Parathyroid adenoma (tissue), 2 donors: ENCODE measurements at regions not wholly inside any gene's neighbourhood (a gene's known extent, or its start where the extent isn't known, plus 50 kb on each side); places are given as distances from the start of the nearest gene placed in this dataset.
"Not testable (repeated sequence)": the region's sequence is repeated elsewhere in the genome, so short reads cannot be mapped to it uniquely, and the experiment has no call there.

Experiments
- H2AFZ ChIP-seq: fragments of 300-600 bp; sonication (generic); one replicate; pipeline ENCODE4 v1.7.0; 2017; ENCODE audit warnings: antibody characterized with exemption, mild to moderate bottlenecking
- H3K27ac ChIP-seq: fragments of 300-600 bp; sonication (generic); one replicate; pipeline ENCODE4 v1.7.0; 2017
- H3K27me3 ChIP-seq: fragments of 300-600 bp; sonication (generic); one replicate; pipeline ENCODE4 v1.7.0; 2017; ENCODE audit warnings: low read length; ENCODE audit not compliant: control insufficient read depth, insufficient read depth
- H3K36me3 ChIP-seq: fragments of 300-600 bp; sonication (generic); one replicate; pipeline ENCODE4 v1.7.0; 2017; ENCODE audit warnings: low read length; ENCODE audit not compliant: control insufficient read depth, insufficient read depth
- H3K4me1 ChIP-seq: fragments of 300-600 bp; sonication (generic); one replicate; pipeline ENCODE4 v1.7.0; 2017; ENCODE audit warnings: control low read depth
- H3K4me2 ChIP-seq: fragments of 300-600 bp; sonication (generic); one replicate; pipeline ENCODE4 v1.7.0; 2017; ENCODE audit warnings: low read length
- H3K4me3 ChIP-seq: fragments of 300-600 bp; sonication (generic); one replicate; pipeline ENCODE4 v1.7.0; 2017; ENCODE audit warnings: low read depth, low read length
- H3K79me2 ChIP-seq: fragments of 300-600 bp; sonication (generic); one replicate; pipeline ENCODE4 v1.7.0; 2017; ENCODE audit warnings: control low read depth
- H3K9ac ChIP-seq: fragments of 300-600 bp; sonication (generic); one replicate; pipeline ENCODE4 v1.7.0; 2017; ENCODE audit warnings: mild to moderate bottlenecking
- H3K9me3 ChIP-seq: fragments of 300-600 bp; sonication (generic); one replicate; pipeline ENCODE4 v1.7.0; 2017; ENCODE audit warnings: low read length; ENCODE audit not compliant: control insufficient read depth
- TF ChIP-seq, protein P1 (sequence below): fragments of 300-600 bp; sonication (generic); IDR thresholded peaks from one replicate; pipeline ENCODE4 v1.7.0; 2017; ENCODE audit warnings: antibody characterized with exemption, mild to moderate bottlenecking
- donor health status: primary hyperparathyroidism.

DNA sequence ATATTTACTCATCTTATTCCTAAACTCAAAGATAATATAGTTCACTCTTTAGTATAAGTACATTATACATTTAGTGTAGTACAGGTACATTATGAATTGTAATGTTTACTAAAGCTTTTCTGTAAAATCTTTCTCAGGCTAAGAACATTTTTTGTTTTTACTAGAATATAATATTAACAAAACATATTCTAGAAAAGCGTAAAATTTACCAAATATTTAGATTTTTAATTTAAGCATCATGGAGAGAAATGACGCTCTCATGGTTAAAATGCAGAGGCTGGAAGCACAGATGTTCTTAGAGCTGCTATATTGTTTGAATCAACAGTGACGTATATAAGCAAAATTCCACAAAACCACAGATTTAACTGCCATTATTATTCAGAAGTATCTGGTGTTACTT lies 54.7 kb upstream of the NBPF15 start:
- H3K36me3 ChIP-seq, H3K27me3 ChIP-seq, H3K4me3 ChIP-seq, H2AFZ ChIP-seq, H3K9me3 ChIP-seq, H3K9ac ChIP-seq, H3K79me2 ChIP-seq, H3K27ac ChIP-seq, H3K4me2 ChIP-seq, H3K4me1 ChIP-seq: not testable (repeated sequence)

DNA sequence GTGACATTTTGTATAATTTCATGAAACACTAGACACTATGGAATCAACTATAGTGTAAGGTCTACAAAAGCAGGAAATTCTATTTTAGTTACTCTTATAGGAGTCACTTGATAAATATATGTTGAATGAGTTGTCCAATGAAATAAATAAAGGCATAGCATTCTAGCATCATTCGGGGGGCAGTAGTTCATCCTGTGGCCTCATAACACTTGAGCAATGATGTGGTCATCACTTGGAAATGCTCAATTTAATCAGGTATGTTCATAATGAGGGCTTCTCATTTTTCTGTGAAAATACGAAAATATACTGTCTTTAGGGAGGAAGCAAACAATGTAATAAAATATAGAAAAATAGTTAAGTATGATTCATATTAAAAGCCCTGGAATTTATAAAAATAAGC lies 55.4 kb upstream of the NBPF15 start:
- not testable (repeated sequence) for H3K79me2 ChIP-seq, H3K27ac ChIP-seq, H3K4me1 ChIP-seq, H3K4me3 ChIP-seq, H3K27me3 ChIP-seq, H3K36me3 ChIP-seq, H3K9ac ChIP-seq, H3K4me2 ChIP-seq, H2AFZ ChIP-seq, H3K9me3 ChIP-seq

- H3K27me3 ChIP-seq, H2AFZ ChIP-seq, H3K4me2 ChIP-seq, H3K27ac ChIP-seq, H3K9me3 ChIP-seq, H3K4me1 ChIP-seq, H3K79me2 ChIP-seq, H3K4me3 ChIP-seq, H3K36me3 ChIP-seq, H3K9ac ChIP-seq: not testable (repeated sequence)
Observed at GRCh38 chr1:144518439-144518838, 57.0 kb upstream of the NBPF15 start.

DNA sequence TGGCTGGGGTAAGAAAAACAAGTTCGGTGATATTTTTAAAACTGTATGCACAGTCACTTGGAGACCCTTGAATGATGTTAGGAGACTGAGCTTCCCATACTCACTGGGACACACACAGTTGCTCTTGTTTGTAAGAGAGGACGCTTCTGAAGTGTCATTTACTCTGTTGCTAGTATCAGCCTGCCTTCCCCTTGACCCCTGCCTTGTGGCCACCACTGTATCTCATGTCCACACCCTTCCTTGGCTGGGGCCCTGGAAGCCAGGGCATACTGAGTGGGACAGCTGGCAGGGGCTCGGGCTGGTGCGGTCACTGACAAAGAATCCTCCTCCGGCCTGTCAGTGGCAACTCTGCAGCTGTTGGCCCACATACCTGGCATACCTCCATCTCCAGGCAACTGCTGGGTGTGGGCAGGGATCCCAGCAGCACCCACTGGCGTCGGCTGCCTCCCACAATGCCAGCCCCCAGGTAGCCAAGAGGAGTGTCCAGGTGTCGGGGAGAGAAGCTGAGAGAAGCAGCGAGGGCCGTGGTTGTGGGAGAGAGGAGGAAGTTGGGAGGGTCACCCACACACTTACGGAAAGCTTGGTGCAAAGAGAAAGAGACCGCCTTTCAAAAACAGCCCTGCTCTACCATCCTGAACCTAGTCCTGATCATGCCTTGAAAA lies 58.2 kb upstream of the NBPF15 start:
- H3K36me3 ChIP-seq, H3K4me2 ChIP-seq, H3K27ac ChIP-seq, H3K9me3 ChIP-seq, H2AFZ ChIP-seq, H3K79me2 ChIP-seq, H3K9ac ChIP-seq, H3K4me1 ChIP-seq, H3K4me3 ChIP-seq, H3K27me3 ChIP-seq: not testable (repeated sequence)

GRCh38 chr1:144523661-144524407 lies 62.4 kb upstream of the NBPF15 start:
- Histone ChIP-seq H2AFZ (peak overlapping the region; percentile 33), H3K27ac (peak overlapping the region; percentile 42)
- not testable (repeated sequence) for H3K4me3 ChIP-seq, H3K9me3 ChIP-seq, H3K9ac ChIP-seq, H3K79me2 ChIP-seq, H3K4me1 ChIP-seq, H3K4me2 ChIP-seq, H3K36me3 ChIP-seq, H3K27me3 ChIP-seq

DNA sequence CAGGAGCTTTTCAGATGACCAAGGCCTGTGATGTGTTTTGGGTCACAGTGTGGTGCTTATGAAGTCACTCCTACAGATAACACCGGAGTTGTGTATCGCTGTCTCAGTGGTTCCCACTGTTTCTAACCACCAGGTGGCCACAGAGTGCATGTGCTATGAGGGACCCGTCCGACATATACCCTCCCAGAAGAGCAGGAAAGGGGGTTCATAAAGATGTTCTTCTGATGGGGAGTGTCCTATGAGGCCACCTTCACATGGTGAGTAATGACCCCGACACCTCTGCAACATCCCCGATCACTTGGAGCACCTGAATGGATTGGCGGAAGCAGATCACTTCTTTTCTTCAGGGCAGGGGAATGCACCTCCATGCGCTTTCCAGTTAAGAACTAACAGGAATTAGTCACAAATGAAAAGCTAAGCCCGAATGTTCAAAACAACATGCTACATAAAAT lies 60.5 kb upstream of the PPIAL4F start:
- H3K36me3 ChIP-seq, H3K79me2 ChIP-seq, H3K4me1 ChIP-seq, H2AFZ ChIP-seq, H3K9me3 ChIP-seq, H3K27ac ChIP-seq, H3K4me2 ChIP-seq, H3K4me3 ChIP-seq, H3K9ac ChIP-seq, H3K27me3 ChIP-seq: not testable (repeated sequence)
- TF ChIP-seq, protein P1, sequence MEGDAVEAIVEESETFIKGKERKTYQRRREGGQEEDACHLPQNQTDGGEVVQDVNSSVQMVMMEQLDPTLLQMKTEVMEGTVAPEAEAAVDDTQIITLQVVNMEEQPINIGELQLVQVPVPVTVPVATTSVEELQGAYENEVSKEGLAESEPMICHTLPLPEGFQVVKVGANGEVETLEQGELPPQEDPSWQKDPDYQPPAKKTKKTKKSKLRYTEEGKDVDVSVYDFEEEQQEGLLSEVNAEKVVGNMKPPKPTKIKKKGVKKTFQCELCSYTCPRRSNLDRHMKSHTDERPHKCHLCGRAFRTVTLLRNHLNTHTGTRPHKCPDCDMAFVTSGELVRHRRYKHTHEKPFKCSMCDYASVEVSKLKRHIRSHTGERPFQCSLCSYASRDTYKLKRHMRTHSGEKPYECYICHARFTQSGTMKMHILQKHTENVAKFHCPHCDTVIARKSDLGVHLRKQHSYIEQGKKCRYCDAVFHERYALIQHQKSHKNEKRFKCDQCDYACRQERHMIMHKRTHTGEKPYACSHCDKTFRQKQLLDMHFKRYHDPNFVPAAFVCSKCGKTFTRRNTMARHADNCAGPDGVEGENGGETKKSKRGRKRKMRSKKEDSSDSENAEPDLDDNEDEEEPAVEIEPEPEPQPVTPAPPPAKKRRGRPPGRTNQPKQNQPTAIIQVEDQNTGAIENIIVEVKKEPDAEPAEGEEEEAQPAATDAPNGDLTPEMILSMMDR: peak; percentile 31

GRCh38 chr1:144533480-144533879 lies 59.2 kb upstream of the PPIAL4F start:
- H3K79me2 ChIP-seq, H2AFZ ChIP-seq, H3K9ac ChIP-seq, H3K27ac ChIP-seq, H3K27me3 ChIP-seq, H3K9me3 ChIP-seq, H3K4me1 ChIP-seq, H3K4me2 ChIP-seq, H3K4me3 ChIP-seq, H3K36me3 ChIP-seq: not testable (repeated sequence)

DNA sequence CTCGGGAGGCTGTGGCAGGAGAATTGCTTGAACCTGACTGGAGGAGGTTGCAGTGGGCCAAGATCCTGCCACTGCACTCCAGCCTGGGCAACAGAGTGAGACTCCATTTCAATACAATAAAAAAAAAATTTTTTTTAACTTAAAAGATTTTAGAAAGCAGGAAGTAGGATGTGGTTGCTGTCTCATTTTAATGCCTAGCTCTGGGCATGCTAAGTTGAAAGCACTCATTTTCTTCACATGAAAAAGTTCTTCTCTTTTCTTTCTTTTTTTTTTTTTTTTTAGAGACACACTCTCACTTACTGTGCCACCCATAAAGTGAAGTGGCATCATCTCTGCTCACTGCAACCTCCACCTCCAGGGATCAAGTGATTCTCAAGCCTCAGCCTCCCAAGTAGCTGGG lies 58.4 kb upstream of the PPIAL4F start:
- H3K4me1 ChIP-seq, H3K27ac ChIP-seq, H3K9ac ChIP-seq, H2AFZ ChIP-seq, H3K4me3 ChIP-seq, H3K4me2 ChIP-seq, H3K27me3 ChIP-seq, H3K79me2 ChIP-seq, H3K36me3 ChIP-seq, H3K9me3 ChIP-seq: not testable (repeated sequence)

DNA sequence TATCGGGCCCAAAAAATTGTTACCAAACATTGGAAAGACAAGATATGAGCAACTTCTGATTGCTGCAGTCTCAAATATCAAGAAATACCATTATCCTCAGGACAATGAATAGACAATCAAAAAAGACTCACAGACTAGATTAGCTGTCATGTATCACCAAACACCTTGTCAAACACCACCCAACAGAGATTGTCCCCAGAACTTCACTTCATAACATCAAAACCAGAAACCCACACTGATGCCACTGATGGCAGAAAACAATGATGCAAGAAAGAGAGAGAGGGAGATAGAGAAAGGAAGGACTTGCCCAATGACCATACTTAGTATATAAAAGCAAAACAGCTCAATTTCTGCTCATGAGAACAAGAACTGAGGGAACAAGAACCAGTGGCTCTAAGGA lies 56.0 kb upstream of the PPIAL4F start:
- H3K79me2 ChIP-seq, H3K9ac ChIP-seq, H2AFZ ChIP-seq, H3K36me3 ChIP-seq, H3K4me1 ChIP-seq, H3K27ac ChIP-seq, H3K4me2 ChIP-seq, H3K27me3 ChIP-seq, H3K9me3 ChIP-seq, H3K4me3 ChIP-seq: not testable (repeated sequence)

DNA sequence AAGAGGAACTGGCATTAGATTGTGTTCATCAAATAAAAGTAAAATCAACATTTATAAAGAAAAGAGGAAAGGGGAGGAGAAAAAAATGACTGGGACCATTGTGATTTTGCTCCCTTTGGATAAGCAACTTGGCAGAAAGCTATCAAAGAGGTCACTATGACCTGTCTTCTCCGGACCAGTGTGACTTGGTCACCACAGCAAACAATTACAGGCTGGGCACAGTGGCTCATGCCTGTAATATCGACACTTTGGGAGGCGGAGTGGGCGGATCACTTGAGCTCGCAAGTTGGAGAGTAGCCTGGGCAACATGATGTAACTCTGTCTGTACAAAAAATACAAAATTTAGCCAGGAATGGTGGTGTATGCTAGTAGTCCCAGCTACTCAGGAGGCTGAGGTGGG lies 55.5 kb upstream of the PPIAL4F start:
- H3K36me3 ChIP-seq, H3K79me2 ChIP-seq, H3K4me3 ChIP-seq, H3K9ac ChIP-seq, H3K27ac ChIP-seq, H3K27me3 ChIP-seq, H3K9me3 ChIP-seq, H3K4me1 ChIP-seq, H2AFZ ChIP-seq, H3K4me2 ChIP-seq: not testable (repeated sequence)
